ENCODE measurements at regions not wholly inside any gene's neighbourhood (a gene's known extent, or its start where the extent isn't known, plus 50 kb on each side); places are given as distances from the start of the nearest gene placed in this dataset.

DNA sequence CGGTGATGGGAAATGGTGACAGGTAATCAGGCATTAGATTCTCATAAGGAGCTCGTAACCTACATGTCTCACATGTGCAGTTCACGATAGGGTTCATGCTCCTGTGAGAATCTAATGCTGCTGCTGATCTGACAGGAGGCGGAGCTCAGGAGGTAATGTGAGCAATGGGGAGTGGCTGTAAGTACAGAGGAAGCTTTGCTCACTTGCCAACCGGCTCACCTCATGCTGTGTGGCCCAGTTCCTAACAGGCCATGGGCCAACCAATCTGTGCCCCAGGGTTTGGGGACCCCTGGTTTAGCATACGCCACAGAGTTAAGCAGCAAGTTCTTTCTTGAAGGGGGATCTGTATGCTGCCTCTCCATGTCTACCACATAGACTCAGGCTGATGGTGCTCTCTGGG lies 133.1 kb downstream of the IQUB start:
- Mint-ChIP-seq H3K36me3 (no peaks in the 10 kb centered on the region), H3K4me3 (no peak overlapping the region), H3K27me3 (no peaks in the 10 kb centered on the region), H3K9me3 (ENCODE audit: low read depth) (no peaks in the 10 kb centered on the region), H3K27ac (no peak overlapping the region), H3K4me1 (no peaks in the 10 kb centered on the region)
- CTCF ChIA-PET, result no interaction called here
- no peak for DNase-seq
- ATAC-seq, result no peak

DNA sequence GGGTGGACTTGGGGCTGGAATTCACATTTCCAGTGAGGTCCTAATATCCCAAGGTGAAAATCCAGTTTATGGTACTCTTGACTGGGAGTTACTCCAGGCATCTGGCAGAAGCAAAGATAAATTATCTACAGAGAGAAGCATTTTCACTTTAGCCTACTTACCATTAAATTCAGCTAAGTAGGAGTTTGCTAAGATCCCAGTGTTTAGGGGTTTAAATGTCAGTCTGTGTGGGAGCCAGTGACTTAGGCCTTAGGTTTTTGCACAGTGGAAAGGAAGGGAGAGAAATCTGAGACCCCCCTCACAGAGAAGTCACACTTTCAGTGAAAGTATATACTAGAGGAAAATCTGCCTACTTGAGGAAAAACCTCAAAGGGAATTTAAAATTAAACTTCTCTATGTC lies 134.2 kb downstream of the IQUB start:
- Mint-ChIP-seq H3K9me3 (ENCODE audit: low read depth) (no peaks in the 10 kb centered on the region), H3K27ac (no peak overlapping the region), H3K36me3 (no peaks in the 10 kb centered on the region), H3K27me3 (no peaks in the 10 kb centered on the region), H3K4me3 (no peak overlapping the region), H3K4me1 (no peaks in the 10 kb centered on the region)
- no peak for DNase-seq
- no peak for ATAC-seq
- CTCF ChIA-PET, result no interaction called here

DNA sequence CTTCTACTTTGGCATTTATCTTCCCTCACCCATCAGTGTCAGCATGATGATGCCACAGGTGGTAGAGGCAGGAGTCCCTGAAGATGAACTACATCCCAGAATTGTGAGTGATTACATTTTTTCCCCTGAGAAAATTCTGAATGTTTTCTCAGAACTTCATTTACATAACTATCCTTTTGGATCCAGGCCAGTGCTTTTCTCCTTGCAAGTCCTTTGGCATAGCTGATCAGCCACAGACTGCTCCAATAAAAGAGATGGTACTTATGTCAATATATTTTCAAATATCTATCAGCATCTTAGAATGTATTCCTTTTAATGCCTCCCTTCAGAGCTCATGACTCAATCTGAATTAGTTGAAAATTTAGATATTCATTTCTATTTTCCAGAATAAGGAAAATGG lies 135.5 kb downstream of the IQUB start:
- Mint-ChIP-seq H3K36me3 (no peaks in the 10 kb centered on the region), H3K4me1 (no peaks in the 10 kb centered on the region), H3K27me3 (no peaks in the 10 kb centered on the region), H3K27ac (no peak overlapping the region), H3K4me3 (no peak overlapping the region), H3K9me3 (ENCODE audit: low read depth) (no peaks in the 10 kb centered on the region)
- DNase-seq (no peak), ATAC-seq (no peak)
- CTCF ChIA-PET, result no interaction called here

DNA sequence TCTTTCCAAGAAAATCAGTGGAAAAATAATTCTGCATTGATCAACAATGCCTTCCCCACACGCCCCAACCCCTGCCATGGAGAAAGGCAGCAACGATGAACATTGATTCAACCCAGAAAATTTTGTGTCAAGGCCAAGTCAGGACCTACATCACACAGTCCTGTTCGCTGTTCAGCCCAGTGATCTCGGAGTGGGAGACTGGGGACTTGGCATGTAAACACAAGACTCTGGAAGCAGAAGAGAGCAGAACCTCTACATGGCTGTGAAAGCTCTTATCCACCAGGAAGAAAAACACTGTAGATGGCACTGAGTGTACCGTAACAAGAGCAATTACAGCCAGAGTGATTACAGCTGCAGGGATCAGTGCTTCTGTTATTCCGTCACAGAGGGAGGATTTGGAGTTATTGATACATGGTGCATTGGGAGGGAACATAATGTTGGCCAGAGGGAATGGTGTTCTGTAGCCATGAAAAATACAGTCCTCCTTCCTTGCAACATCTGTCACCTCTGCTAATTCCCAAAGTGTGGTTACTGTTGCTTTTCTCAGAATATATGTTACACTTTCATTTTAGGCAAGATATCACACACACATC lies 136.6 kb downstream of the IQUB start:
- H3K27ac Mint-ChIP-seq, result no peak overlapping the region
- CTCF ChIA-PET, result no interaction called here
- no peaks in the 10 kb centered on the region for H3K4me1 Mint-ChIP-seq
- H3K9me3 Mint-ChIP-seq (ENCODE audit: low read depth), result no peaks in the 10 kb centered on the region
- H3K36me3 Mint-ChIP-seq, result no peaks in the 10 kb centered on the region
- ATAC-seq (no peak), DNase-seq (no peak)
- no peak overlapping the region for H3K4me3 Mint-ChIP-seq
- H3K27me3 Mint-ChIP-seq, result no peaks in the 10 kb centered on the region

DNA sequence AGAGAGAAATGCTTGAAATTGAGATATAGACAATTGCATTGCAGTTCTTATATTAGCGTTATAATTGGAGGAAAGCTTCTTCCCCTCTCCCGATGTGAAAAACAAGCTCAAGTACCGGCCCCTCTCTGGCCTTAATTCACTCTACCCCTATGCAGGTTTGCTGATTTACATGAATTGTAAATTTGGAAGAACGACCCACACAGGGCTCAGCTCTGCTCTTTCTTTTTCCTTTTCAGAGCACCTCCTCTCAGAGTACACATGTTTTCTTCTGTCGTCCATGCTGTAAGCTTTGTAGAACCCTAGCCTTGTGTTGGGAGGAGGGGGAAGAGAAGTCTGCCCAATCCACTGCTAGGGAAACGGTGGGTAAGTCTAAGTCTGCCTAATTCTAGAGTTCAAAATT lies 140.8 kb downstream of the IQUB start:
- CTCF ChIA-PET, result interaction anchor here (0.6 kb wide), 1 partner anchor 179 kb away, joined by 3 read pairs; no protein-coding TSS in a partner anchor
- H3K36me3 Mint-ChIP-seq, result no peaks in the 10 kb centered on the region

DNA sequence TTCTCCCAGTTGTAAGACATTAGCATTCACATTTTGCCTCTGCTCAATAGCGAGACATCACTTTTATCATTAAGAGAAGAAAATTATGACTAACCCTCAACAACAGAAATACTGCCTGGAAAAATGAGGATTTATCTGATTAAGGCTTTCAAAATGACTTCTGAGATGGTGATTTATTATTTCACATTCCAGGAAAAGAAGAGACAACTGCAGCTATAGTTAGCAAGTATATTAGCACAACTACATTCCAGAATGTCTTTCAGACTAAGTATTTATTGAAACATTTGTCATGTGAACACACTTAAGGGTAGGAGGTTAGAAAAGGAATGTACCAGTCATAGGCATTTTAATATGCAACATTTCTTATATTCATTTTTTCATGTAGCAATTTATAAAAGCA lies 162.0 kb downstream of the IQUB start:
- H3K27me3 Mint-ChIP-seq, result no peaks in the 10 kb centered on the region
- ATAC-seq (no peak), DNase-seq (no peak)
- no peaks in the 10 kb centered on the region for H3K9me3 Mint-ChIP-seq (ENCODE audit: low read depth)
- H3K4me1 Mint-ChIP-seq, result no peaks in the 10 kb centered on the region
- no peak overlapping the region for H3K27ac Mint-ChIP-seq
- CTCF ChIA-PET, result no interaction called here
- H3K36me3 Mint-ChIP-seq, result no peaks in the 10 kb centered on the region
- H3K4me3 Mint-ChIP-seq, result no peak overlapping the region

More for the DNA sequence above, 140.8 kb downstream of the IQUB start:
- DNase-seq (no peak), ATAC-seq (no peak)
- no peaks in the 10 kb centered on the region for H3K4me1 Mint-ChIP-seq
- H3K4me3 Mint-ChIP-seq, result no peak overlapping the region
- no peak overlapping the region for H3K27ac Mint-ChIP-seq
- H3K27me3 Mint-ChIP-seq, result no peaks in the 10 kb centered on the region
- H3K9me3 Mint-ChIP-seq (ENCODE audit: low read depth), result no peaks in the 10 kb centered on the region

DNA sequence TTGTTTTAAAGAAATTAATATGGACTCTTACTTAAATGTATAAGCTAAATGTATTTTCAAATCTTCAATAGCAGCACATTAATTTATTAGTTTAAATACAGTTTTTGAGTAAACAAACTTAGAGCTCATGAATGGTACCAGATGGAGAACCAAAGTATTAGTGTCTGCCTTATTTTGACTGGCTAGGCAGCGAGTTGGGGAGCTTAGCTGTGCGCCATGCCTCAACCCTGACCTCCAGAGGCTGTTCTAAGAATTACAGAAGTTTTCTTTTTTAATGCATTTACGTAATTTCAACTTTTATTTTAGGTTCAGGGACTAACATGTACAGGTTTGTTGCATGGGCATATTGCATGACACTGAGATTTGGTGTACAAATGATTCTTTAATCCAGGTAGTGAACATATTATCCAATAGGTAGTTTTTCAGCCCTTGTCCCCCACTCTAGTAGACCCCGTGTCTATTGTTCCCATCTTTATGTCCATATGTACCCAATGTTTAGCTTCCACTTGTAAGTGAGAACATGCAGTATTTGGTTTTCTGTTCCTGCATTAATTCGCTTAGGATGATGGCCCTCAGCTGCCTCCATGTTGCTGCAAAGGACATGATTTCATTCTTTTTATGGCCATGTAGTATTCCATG lies 166.8 kb downstream of the IQUB start:
- no peak for ATAC-seq
- CTCF ChIA-PET, result interaction anchor here (1.2 kb wide), 1 partner anchor 53 kb away, joined by 3 read pairs; no protein-coding TSS in a partner anchor

DNA sequence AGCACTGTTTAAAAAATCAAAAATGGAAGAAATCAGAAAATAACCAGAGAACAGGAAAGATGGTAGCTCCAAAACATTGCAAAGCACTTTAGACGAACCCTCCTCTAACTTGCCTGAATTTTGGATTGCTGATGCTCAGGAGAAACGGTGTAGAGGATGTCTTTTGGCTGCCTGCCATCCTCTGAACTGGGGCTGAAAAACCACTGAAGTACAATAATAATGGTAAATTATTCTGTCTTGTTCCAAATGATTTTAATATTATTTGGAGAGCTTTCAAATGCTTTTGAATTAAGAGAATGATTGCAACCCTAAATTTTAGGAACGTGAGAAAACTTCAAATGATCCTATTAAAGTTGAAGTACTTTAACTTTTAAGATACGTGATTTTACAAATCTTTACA lies 167.3 kb upstream of the SLC13A1 start:
- H3K9me3 Mint-ChIP-seq (ENCODE audit: low read depth), result no peaks in the 10 kb centered on the region
- H3K27ac Mint-ChIP-seq, result no peak overlapping the region
- H3K27me3 Mint-ChIP-seq, result no peaks in the 10 kb centered on the region

More for the DNA sequence above, 166.8 kb downstream of the IQUB start:
- no peaks in the 10 kb centered on the region for H3K9me3 Mint-ChIP-seq (ENCODE audit: low read depth)
- DNase-seq, result no peak
- H3K4me3 Mint-ChIP-seq, result no peak overlapping the region
- H3K4me1 Mint-ChIP-seq, result no peaks in the 10 kb centered on the region
- H3K27me3 Mint-ChIP-seq, result no peaks in the 10 kb centered on the region
- no peak overlapping the region for H3K27ac Mint-ChIP-seq
- H3K36me3 Mint-ChIP-seq, result no peaks in the 10 kb centered on the region

DNA sequence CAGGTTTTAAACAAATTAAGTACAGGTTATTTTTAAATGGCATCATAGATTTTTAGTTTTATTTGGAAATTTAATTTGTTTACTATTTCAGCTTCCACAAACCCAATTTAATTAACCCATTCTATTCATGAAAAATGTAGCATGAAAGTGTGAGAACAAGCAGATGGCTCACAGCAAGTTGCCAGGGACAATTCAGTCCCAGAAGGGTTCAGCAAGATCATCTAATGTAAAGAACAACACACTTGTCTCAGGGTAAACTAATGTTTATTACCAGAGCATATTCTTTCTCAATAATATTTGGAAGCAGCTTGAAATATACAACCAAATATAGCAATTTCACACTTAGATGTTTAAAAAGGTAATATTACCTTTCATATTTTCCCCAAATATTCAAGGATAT lies 166.9 kb upstream of the SLC13A1 start:
- Mint-ChIP-seq H3K27ac (no peak overlapping the region), H3K36me3 (no peaks in the 10 kb centered on the region), H3K4me3 (no peak overlapping the region), H3K4me1 (no peaks in the 10 kb centered on the region), H3K27me3 (no peaks in the 10 kb centered on the region), H3K9me3 (ENCODE audit: low read depth) (no peaks in the 10 kb centered on the region)
- DNase-seq, result no peak
- CTCF ChIA-PET, result interaction anchor here (1.2 kb wide), 1 partner anchor 52 kb away, joined by 3 read pairs; no protein-coding TSS in a partner anchor
- ATAC-seq, result no peak

More for the DNA sequence above, 167.3 kb upstream of the SLC13A1 start:
- H3K4me3 Mint-ChIP-seq, result no peak overlapping the region
- DNase-seq (no peak), ATAC-seq (no peak)
- H3K36me3 Mint-ChIP-seq, result no peaks in the 10 kb centered on the region
- CTCF ChIA-PET, result interaction anchor here (1.2 kb wide), 1 partner anchor 52 kb away, joined by 3 read pairs; no protein-coding TSS in a partner anchor
- H3K4me1 Mint-ChIP-seq, result no peaks in the 10 kb centered on the region

DNA sequence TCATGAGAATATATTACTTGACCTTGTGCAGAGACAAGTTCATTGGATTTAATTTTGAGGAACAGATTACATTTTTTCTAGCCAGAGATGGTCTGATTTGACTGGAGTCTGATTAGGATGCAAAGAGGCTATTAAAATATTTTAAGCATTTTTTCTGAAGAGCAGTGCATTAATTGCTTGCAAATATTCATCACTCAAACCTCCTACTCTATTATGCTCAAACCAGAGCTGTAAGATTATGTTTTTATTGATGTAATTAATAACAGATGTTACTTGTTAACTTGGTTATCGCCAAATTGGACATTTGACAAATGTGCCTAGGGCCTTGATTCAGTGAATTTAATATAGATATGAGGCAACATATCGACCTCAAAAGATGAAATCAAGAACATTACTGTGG lies 160.9 kb upstream of the SLC13A1 start:
- no peak overlapping the region for H3K27ac Mint-ChIP-seq
- H3K4me3 Mint-ChIP-seq, result no peak overlapping the region
- no peaks in the 10 kb centered on the region for H3K36me3 Mint-ChIP-seq
- ATAC-seq, result no peak
- no peaks in the 10 kb centered on the region for H3K4me1 Mint-ChIP-seq
- CTCF ChIA-PET, result no interaction called here
- H3K9me3 Mint-ChIP-seq (ENCODE audit: low read depth), result no peaks in the 10 kb centered on the region
- H3K27me3 Mint-ChIP-seq, result no peaks in the 10 kb centered on the region
- no peak for DNase-seq

DNA sequence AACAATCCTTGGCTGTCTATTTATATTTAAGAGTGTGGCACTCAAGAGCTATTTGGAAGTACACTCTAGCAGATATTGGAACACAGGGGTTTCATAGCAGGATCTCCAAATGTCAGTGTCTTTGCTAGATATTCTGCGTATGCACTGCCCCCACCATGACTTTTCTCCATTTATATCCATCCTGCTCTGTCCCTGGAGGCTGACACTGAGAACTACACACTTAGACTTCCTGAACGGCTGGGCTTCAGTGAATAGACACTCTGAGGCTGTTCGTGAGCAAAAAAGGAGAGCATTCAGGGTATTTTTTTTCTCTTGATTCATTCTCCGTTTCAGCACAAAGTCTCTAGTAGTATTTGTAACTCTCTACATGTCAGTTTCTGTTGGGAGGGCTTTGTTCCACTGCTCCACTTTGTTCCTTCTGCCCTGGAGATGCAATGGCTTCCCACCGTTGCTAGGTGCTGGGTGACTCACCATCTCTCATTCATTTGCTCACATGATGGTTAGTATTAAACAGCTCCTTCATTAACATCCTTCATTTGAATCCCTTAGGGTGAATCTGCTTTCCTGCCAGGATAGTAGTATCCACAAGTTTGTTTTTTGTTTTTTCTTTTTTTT lies 155.9 kb upstream of the SLC13A1 start:
- no peak overlapping the region for H3K27ac Mint-ChIP-seq
- H3K36me3 Mint-ChIP-seq, result no peaks in the 10 kb centered on the region
- CTCF ChIA-PET, result no interaction called here

DNA sequence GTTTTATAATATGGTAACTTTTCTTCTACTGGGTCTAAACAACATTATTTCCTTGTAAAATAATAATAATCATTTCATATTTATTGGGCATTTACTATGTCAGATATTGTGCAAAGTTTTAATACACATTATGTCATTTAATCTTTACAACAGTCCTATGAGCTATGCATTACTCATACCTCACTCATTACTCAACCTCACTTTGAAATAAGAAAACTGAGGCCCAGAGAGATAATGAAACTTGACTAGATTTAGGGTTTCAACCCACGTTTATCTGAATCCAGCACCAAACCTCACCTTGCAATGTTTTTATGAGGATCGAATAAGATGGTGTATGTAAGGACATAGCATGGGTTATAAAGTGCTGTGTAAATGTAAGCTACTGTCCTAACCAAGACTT lies 153.2 kb upstream of the SLC13A1 start:
- CTCF ChIA-PET, result no interaction called here
- no peak for DNase-seq
- no peak for ATAC-seq

More for the DNA sequence above, 155.9 kb upstream of the SLC13A1 start:
- no peak for DNase-seq
- Mint-ChIP-seq H3K9me3 (ENCODE audit: low read depth) (no peaks in the 10 kb centered on the region), H3K27me3 (no peaks in the 10 kb centered on the region), H3K4me1 (no peaks in the 10 kb centered on the region), H3K4me3 (no peak overlapping the region)
- ATAC-seq, result no peak

DNA sequence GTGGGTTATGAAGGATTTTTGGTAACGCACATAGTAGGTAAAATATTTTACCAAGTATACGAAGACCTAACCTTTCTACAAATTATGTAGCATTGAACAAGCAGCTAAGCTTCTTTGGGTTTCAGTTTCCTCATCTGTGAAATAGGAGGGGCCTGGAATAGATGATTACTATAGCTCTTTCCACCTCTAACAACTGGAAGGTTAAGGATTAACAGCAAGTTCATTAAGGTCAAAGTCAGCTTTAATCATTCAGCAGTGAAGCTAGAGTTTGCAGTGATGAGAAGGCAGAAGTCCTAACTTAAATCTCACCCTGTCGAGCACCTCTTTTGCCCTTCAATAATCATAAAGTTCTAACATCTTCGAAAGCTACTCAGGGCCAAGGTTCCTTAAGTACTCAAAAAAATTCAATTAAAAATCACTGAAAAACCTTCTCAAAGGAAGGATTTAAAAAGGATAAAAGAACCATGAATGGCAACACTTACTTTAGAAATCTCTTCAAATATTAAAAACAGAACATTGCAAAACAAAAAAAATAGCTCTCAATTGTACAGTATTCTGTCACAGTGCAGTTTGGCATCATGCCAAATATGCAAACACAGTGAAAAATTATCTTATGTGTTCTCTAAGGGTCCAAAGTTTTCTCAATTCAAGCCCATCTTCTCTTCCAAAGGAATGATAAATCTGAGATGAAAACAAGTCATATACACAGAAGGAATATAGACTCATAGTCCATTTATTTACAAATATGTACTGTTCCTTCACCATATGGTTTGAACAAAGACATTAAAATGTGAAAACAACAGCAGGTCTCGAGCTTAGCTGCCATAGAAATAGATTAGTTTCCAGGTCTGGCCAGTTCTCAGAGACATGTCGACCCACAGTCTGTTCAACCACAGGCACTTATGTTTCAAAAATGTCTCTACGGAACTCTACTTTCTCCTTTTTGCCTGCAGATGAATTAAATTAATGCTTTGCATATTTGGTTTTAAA lies 152.0 kb upstream of the SLC13A1 start:
- no peaks in the 10 kb centered on the region for H3K9me3 Mint-ChIP-seq (ENCODE audit: low read depth)
- no peak overlapping the region for H3K4me3 Mint-ChIP-seq
- CTCF ChIA-PET, result no interaction called here
- ATAC-seq (no peak), DNase-seq (no peak)
- no peaks in the 10 kb centered on the region for H3K27me3 Mint-ChIP-seq
- H3K4me1 Mint-ChIP-seq, result no peaks in the 10 kb centered on the region
- H3K36me3 Mint-ChIP-seq, result no peaks in the 10 kb centered on the region
- no peak overlapping the region for H3K27ac Mint-ChIP-seq

More for the DNA sequence above, 153.2 kb upstream of the SLC13A1 start:
- Mint-ChIP-seq H3K4me3 (no peak overlapping the region), H3K4me1 (no peaks in the 10 kb centered on the region), H3K36me3 (no peaks in the 10 kb centered on the region), H3K27me3 (no peaks in the 10 kb centered on the region), H3K9me3 (ENCODE audit: low read depth) (no peaks in the 10 kb centered on the region), H3K27ac (no peak overlapping the region)

Measured in activated CD8-positive, alpha-beta memory T cell treated with anti-CD3 and anti-CD28 coated beads, Interleukin-2, amount 10 ng/mL, durations not matched to agents 7 days and 5 days (primary cell).